DLD1 (cell line): ENCODE measurements at regions not wholly inside any gene's neighbourhood (a gene's known extent, or its start where the extent isn't known, plus 50 kb on each side); places are given as distances from the start of the nearest gene placed in this dataset.
"Not testable (repeated sequence)": the region's sequence is repeated elsewhere in the genome, so short reads cannot be mapped to it uniquely, and the experiment has no call there.

Experiments
- in situ Hi-C: cut with HindIII; loops from 2 replicates; pipeline ENCODE4 v1.10.0; 2017; ENCODE audit warnings: low sequenced_read_pairs

GRCh38 chr6:50899306-50899870 is 80.7 kb downstream of the TFAP2B start:
- in situ Hi-C loops = no loop called here

DNA sequence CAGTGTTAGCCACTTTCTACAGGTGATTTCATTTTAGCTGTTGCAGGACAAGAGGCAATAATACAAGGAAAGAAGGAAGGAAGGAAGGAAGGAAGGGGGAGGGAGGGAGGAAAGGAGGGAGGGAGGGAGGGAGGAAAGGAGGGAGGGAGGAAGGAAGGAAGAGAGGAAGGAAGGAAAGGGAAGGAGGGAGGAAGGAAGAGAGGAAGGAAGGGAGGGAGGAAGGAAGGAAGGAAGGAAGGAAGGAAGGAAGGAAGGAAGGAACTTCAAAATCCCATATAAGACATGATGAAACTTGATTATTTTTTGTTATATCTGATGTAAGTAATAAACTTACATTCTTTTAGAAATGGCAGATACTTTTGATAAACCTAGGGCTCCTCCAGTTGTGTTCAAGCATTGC is 83.6 kb downstream of the TFAP2B start:
- in situ Hi-C loops = no loop called here

GRCh38 chr6:50905297-50905696 is 86.6 kb downstream of the TFAP2B start:
- in situ Hi-C loops = no loop called here

DNA sequence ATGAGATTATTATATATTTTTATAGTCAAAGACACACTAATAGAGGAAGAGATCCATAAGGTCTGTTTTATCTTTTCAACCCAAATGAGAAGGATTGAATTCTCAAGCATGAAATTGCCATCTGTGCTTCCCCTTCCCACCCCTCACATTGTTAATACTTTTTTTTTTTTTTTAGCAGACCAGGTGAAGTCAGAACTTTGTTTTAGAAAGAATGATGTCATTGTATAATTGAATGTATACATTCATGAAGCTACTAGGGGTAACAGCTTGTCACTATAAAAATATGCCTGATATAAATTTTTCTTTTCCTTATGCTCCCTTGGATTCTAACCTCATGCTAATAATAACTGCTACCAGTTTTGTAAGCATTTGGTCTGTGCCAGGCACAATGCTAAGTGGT is 88.9 kb downstream of the TFAP2B start:
- in situ Hi-C loops = no loop called here

DNA sequence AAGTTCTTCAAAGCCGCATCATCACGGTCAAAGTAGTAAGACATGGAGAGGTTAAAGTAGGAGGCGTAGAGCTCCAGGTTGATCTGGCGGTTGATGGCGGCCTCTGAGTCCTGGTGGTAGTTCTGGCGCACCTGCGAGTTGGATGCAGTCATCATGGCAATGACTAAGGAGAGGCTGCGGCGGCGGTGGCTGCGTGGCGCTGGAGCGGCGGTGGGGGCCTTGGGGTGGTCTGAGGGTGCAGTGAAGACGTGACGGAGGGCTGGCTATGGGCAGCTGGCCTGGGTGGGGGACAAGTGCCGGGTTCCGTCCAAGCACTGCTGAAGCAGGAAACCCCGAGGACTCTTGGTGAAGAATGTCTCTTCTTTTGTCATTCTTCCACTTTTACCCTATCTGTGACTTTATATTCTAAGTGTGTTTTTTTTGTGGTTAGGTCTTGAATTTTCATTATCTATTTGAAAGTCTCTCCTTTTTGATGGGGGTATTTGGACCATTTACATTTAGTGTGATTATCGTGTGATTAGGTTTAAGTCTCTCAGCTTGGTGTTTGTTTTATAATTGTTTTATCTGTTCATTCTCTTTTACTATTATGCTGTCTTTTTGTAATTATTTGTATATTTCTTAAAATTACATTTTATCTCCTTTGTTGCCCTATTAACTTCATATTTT is 94.6 kb downstream of the TFAP2B start:
- in situ Hi-C loops = no loop called here

- in situ Hi-C loops = not testable (repeated sequence)
Measured at GRCh38 chr6:50921378-50921777, 102.7 kb downstream of the TFAP2B start.

GRCh38 chr6:50921968-50922367 is 103.3 kb downstream of the TFAP2B start:
- in situ Hi-C loops = no loop called here

- in situ Hi-C loops = no loop called here
Measured at GRCh38 chr6:50922579-50923525, 104.2 kb downstream of the TFAP2B start.

GRCh38 chr6:50924758-50925157 is 106.1 kb downstream of the TFAP2B start:
- in situ Hi-C loops = no loop called here

GRCh38 chr6:50925548-50925947 is 106.9 kb downstream of the TFAP2B start:
- in situ Hi-C loops = no loop called here

DNA sequence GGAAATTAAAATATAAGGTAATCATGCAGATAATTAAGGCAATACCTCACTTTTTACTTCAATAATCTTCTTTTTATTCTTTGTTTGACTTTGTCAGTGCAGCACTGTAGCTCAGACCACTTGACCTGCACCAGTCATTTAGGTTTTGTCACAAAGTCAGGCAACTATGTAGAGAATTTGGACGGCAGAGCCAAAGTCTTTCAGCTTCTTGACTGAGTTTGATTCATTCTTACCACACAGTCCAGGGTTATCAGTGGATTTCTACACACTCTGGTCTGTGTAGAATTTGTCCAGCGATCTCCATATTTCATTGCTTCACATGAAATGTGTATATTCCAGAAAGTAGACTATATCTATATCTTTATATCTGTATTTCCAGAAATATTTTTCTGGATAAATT is 107.3 kb downstream of the TFAP2B start:
- in situ Hi-C loops = no loop called here

- in situ Hi-C loops = no loop called here
Measured at GRCh38 chr6:50927800-50928199, 109.1 kb downstream of the TFAP2B start.

- in situ Hi-C loops = no loop called here
Measured at GRCh38 chr6:50929323-50929722, 110.7 kb downstream of the TFAP2B start.

- in situ Hi-C loops = no loop called here
Measured at GRCh38 chr6:50935442-50935841, 116.8 kb downstream of the TFAP2B start.

DNA sequence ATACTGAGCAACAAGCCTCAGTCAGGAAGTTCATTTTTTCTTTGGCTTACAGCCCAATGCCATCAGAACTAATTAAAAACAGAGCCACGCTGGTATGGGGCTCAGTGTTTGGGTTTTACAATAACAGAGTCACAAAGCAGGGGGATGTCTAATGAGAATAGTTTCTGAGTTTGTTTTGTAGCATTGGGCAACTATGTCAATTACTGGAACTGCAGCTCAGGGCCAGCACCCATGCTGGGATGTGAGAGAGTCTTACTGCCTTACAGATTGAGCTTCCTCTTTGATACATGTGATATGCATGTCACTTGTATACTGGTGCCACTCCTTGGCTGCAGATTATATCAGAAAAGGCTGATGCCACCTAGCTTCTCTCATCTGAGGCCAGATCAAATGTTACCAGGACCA is 117.6 kb downstream of the TFAP2B start:
- in situ Hi-C loops = no loop called here

- in situ Hi-C loops = no loop called here
Measured at GRCh38 chr6:50939931-50940330, 121.3 kb downstream of the TFAP2B start.

GRCh38 chr6:50945789-50946188 is 127.1 kb downstream of the TFAP2B start:
- in situ Hi-C loops = no loop called here

GRCh38 chr6:50952092-50952907 is 133.6 kb downstream of the TFAP2B start:
- in situ Hi-C loops = no loop called here

DNA sequence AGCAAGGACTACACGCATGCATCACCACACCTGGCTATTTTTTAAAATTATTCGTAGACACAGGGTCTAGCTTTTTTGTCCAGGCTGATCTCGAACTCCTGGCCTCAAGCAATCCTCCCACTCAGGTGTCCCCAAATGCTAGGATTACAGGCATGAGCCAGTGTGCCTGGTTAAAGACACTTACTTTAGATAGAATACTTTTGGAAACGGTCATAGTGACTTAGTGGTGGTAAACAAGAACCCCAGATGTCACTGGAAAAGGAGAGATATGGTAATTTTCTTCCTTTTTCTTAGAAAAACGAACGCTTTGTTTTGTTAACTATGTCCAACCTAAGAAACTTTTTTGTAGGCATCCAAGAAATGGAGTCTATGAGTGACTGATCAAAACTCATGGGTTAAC is 137.3 kb downstream of the TFAP2B start:
- in situ Hi-C loops = no loop called here

DNA sequence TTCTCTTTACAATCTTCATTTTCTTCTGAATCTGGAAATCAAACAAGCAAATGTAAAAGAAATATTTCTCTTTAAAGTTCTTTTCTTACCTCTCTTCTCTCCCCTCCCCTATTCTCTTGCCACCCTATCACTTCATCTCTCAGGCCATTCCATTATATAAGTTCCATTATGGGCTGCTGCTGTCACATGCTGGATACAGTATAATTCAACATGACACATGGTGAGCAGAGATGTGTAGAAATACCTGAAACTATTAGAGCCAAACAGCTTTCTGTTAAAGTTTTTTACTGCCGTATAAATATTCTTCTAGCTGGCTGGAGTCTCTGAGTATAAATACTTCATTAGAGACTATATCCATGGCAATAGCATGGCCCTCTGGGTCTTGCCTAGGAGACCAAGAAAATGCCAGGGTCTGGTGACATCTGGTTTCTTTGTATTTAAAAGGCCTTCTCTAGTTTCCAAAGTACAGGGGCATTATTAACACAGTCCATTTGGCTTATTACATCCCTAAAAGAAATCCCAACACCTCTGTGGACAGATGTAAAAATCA is 139.6 kb downstream of the TFAP2B start:
- in situ Hi-C loops = no loop called here
